NCI-H82 (cell line): ENCODE measurements at regions not wholly inside any gene's neighbourhood (a gene's known extent, or its start where the extent isn't known, plus 50 kb on each side); places are given as distances from the start of the nearest gene placed in this dataset.
"Not testable (repeated sequence)": the region's sequence is repeated elsewhere in the genome, so short reads cannot be mapped to it uniquely, and the experiment has no call there.

Source experiments
- DNase-seq: peaks from one replicate; lab custom pipeline; 2025; lab: John Stamatoyannopoulos, UW

DNA sequence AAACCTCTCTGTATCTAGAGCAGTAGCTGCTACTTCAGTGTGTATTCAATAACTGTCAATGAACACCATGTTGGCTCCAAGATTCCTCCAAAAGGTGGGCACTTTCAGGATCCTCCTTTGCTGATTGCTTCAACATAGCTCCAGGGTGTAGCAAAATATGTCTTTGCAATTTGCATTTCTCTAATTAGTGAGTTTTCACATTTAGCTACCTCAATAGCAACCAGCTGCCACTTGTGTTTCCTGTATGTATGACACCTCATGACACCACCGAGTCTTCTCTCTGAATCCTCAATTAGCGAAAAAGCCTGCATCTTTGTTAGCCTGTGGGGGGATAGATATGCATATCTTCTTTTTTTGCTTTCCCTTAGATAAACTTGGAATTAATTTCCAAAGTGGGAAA is 898.3 kb upstream of the FAT3 start:
- no peak for DNase-seq

DNA sequence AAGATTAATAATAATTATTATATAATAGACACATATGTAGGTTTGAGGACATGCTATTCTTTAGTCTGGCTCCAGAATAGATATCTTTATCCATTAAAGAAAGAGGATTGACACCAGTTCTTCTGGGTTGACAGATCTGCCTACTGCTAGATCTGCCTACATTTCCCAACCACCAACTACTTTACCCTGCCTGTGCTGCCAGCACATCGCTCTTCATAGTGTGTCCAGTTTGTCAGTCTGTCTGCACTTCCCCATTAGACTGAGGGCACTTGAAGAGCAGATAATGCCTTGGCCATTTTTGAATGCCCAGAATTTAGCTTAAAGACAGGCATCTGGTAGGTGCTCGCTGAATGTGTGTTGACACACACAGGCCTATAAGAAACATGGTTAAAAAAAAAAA is 910.1 kb upstream of the FAT3 start:
- DNase-seq: no peak

DNA sequence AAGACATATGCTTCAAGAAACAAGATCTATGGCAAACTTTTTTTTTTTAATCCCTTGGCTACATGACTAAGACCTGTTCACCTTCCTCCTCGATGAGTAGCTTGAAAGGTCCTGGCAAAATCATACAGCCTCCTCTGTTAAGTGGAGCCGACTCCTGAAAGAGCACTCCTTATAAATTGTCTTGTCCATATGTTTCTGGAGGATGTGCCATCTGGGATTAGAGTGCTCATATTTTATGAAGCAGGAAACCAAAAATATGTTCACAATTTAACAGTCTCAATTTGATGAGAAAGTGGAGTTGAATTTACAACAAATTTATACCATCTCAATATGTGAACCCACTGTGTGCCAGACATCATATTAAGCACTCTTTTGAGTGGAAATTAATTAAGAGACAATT is 912.1 kb upstream of the FAT3 start:
- DNase-seq: peak; percentile 39

DNA sequence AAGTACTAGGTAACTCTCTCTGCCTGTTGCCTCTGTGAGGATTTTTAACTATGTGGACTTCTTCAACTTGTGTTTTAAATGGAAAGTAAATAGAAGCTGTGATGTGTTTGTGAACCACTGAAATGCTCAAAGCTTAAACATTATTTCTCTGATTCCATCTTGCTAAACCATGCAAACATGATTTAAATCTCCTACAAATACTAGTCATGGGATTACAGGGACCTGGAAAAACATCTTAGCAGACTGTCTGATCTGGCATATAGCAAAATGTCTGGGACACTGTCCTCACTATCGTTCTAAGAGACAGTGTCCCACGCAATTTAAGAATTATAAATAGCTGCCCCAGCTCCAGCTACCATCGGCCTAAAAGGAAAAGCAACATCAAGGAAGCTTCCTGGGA is 914.5 kb upstream of the FAT3 start:
- DNase-seq: no peak

DNA sequence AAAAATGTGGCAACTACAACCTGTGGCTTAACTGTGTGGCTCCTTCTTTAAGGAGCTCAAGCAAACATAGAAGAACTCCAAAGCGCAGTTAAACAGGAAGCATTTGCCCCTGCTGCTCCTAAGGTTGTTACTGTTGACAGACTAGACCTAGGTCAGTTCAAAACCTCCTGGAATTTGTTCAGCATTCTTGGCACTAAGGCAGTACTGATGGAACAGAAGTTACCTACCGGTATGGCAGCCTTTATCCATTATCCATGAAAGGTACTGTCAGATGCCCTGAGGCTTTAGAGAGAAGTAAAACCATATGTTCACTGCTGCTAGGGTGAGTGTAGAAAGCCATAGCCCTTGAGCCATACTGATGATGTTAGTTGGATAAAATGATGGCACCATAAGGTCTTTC is 916.5 kb upstream of the FAT3 start:
- DNase-seq: peak; percentile 67

DNA sequence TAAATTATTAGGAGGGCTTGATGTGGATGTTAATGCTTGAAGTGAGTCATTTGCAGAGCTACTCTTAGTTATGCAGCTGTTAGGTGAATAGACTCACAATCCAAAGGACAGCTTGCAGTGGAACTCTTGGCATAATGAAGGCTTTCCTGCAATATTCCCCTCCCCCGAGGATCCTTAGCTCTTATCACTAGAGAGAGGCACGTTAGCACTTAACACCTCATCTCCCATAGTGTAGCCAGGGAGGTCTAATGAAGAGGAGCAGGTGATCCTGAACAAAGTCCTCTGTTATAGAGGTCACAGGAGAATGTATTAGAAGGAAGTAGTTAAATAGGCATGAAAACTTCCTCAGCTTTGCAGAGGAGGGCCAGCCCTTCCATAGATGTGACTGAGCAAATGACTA is 919.2 kb upstream of the FAT3 start:
- peak; percentile 47 for DNase-seq

DNA sequence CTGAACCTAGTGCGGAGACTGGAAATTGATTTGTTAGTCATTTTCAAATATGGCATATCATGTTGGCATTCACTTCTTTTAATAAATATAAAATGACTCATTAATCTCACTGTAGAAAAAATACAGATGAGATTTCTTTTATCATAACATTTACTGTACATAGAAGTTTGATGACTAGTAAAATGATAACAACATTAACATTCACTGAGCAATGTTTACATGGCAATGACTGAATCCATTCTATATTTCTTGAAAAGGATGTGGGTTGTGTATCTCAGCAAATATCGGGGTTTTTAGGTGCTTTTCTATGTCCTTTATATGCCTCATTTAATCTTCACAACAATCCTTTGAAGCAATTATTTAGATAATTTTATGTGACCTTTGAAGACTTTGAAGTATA is 920.9 kb upstream of the FAT3 start:
- no peak for DNase-seq

DNA sequence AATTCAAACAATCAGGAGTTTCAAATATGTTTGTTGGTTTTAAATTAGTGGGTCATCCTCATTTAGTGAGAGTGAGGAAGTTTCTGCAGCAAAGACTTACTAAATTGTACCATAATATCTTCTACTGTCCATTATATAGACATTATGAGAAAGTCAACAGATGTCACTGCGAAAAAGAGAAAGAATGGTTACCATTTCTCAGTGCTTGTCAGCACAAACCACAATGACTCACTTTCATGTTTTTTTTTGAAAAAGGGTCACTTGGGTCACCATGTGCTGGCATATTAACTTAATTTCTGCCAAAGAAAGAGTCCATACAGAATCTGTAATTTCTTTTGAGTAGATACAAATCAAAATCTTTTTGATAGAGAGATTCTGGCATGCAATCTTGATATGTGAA is 924.6 kb upstream of the FAT3 start:
- DNase-seq: no peak

DNA sequence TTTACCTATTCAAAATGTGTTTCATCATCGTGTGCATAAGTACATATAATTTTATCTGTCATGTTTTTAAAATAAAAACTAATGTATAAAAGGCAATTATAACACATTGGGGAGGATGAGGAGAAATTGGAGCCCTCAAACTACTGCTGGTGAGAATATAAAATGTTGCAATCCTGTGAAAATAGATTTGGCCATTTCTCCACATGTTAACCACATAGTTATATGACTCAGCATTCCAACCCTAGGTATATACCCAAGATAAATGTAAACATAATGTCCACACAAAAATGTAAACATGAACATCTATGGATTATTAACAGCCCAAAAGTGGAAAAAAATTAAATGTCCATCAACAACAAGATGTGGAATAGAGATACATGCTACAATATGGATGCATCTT is 928.0 kb upstream of the FAT3 start:
- no peak for DNase-seq

DNA sequence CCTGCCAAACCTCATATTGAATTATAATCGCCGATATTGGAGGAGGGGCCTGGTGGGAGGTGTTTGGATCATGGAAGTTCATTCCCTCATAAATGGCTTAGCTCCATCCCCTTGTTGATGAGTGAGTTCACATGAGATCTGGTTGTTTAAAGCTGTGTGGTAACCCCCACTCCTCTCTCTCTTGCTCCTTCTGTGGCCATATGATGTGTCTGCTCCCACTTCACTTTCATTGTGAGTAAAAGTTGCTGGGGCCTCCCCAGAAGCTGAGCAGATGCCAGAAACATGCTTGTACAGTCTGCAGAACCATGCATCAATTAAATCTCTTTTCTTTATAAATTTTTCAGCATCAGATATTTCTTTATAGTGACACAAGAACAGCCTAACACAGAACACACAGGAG is 929.0 kb upstream of the FAT3 start:
- DNase-seq: peak; percentile 38

DNA sequence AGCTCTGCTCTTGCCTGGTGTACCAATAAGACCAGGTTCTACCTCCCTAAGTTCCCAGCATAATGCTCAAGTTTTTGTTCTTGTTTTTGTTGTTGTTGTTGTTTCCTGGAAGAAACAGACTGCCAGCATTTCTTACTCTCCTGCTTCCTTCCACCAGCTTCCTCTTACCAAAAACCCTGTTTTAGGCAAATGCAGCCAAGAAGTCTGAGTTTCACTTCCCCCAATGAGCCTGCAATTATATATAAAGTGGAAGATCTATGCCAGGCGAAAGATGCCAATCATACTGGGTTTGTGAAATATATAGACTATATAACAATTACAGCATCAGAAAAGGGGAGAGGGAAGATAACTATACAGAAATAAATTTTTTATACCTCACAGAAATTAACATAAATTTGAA is 931.5 kb upstream of the FAT3 start:
- DNase-seq: no peak

DNA sequence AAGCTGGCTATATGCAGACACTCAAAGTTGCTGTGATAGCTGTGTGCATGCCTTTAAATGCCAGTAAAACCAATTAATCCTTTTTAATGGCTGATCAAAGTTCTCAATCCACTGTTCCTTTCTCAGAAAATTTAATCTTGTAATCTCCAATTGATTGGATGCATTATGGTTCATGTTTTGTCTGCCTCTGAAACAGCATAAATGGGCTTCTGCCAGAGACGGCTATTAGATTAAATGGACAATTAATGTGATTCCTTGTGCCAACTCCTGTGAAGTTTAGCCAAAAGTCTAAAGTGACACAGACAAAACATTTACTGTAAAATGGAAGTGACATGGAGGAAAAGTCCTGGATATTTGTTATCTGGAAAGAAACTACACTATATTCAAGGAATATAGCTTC is 952.5 kb upstream of the FAT3 start:
- peak; percentile 64 for DNase-seq

DNA sequence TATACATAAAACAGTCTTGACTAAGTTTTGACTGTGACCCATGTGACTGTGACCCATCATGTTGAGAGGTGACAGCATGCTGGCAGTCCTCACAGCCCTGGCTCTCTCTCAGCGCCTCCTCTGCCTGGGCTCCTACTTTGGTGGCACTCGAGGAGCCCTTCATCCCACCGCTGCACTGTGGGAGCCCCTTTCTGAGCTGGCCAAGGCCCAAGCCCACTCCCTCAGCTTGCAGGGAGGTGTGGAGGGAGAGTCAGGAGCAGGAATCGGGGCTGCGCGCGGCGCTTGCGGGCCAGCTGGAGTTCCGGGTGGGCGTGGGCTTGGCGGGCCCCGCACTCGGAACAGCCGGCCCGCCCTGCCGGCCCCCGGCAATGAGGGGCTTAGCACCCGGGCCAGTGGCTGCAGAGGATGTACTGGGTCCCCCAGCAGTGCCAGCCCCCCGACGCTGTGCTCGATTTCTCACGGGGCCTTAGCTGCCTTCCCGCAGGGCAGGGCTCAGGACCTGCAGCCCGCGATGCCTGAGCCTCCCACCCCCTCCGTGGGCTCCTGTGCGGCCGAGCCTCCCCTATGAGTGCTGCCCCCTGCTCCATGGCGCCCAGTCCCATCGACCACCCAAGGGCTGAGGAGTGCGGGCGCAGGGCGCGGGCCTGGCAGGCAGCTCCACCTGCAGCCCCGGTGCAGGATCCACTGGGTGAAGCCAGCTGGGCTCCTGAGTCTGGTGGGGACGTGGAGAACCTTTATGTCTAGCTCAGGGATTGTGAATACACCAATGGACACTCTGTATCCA is 955.9 kb upstream of the FAT3 start:
- not testable (repeated sequence) for DNase-seq

DNA sequence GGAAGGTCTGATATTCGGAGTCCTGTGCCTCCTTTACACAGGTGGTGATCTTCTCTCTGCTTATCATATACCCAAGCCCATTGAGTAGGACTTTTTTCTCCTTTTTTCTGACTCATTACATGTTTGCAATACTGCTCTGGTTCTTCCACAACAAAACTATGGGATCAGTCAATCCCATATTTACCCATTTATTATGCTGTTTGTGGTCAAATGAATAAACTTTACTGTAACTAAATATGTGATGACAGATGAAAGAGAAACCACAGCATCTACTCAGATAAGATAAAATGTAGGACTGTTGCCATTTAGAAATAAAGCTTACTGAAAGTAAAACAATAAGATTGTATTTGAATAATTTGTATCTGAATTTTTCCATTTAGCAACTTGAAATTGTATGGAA is 958.7 kb upstream of the FAT3 start:
- no peak for DNase-seq

DNA sequence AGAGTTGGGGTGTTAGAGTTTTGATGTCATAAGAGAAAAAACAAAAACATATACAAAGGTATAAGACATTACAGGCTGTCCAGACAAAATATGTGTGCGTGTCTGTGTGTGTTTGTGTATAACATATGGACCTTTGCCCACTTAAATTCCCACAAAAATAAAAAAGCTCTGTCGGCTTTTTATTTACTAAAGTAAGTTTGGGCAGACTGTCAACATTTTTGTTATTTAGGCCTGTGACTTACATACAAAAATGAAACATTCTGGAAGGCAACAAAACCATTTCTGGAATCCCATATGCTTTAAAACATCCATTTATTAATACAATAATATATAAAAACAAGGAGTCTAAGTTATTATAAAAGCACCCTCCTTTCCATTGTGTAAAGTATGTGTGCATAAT is 960.1 kb upstream of the FAT3 start:
- DNase-seq: no peak

DNA sequence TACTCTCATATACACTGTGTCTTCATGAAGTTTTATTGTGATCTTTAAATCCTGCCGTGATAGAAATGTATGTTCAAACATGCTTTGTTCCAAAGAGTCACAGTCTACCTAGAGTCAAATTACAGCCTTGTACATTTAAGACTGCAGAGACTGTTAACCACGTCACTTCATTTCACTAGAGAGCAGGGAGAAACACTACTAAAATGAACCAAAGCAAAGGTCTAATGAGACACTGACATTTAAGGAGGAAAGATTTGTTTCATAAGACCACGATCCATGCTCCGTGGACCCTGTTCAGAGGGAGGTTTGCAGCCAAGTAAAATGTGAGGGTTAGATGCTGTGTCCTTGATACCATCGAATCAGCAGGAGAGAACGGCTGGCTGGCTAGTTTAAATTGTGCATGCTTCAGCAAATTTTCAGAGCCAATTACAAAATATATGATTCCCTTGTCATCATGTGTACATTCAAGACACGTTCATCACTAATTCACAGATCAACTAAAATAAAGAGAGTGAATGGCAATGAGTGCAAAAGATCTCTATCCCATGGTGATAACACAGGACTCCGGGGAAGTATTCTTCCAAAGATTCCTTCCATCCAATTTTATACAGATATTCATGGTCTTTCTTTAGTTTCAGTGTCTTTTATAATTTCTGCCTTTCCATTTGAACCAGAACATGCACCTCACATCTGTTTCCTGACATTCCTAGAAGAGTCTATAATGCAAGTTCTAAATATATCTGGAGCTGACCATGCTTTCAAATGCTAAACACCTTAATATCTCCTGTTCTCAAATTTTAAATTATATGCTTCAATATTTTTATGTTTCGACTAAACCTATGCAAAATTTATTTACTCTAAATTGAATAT is 960.9 kb upstream of the FAT3 start:
- DNase-seq: no peak

DNA sequence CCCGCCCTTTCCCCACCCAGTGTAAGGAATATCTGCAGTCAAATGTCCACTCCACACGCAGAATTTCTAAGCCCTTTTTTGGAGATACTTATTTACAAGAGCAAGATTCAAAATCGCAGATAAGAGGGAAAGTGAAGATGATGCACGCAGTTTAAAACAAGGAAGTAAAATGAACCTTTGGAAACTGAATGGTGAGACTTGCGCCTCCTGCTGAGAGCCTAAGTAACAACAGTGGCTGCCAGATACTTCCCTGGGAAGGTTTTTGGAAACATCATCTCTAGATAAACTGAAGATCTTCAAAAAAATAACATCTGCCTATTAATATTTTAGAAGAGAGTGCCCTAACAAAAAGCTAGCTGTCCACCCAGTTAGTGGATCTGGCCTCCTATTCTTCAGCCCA is 963.1 kb upstream of the FAT3 start:
- DNase-seq: no peak

DNA sequence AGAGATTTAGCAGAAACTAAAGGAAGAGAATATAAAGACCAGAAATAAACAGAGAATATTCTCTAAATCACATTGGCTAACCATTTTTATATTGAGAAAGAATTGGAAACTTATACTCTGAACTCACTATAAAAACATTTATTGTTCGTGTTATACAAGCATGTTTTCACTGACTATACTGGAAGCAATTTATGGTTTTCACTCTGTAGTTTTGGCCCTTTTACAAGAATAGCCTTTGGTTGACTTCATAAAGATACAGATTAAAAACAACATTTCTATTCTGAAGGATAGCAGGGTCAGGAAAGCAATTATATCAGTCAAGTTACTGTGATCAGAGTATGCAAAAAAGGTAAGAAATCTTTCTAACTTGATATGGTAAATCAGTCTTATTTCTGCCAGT is 965.7 kb upstream of the FAT3 start:
- no peak for DNase-seq

DNA sequence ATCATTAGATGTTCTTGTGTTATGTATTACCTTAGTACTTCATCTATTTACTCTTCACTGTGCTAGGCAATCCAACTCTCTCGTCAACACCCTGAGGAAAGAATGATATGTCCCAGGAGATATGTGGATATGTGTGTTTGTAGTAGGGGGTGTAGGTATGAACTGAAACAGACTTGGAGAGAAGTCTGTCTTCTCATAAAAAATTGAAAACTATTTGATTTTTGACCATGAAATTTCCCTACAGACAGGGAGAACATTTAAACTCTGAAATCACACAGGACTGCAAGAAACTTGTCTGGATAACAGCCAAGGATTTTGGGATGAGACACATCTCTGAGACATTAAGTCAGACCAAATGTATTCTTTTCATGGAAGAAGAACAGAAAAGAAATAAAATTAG is 967.0 kb upstream of the FAT3 start:
- DNase-seq: no peak

DNA sequence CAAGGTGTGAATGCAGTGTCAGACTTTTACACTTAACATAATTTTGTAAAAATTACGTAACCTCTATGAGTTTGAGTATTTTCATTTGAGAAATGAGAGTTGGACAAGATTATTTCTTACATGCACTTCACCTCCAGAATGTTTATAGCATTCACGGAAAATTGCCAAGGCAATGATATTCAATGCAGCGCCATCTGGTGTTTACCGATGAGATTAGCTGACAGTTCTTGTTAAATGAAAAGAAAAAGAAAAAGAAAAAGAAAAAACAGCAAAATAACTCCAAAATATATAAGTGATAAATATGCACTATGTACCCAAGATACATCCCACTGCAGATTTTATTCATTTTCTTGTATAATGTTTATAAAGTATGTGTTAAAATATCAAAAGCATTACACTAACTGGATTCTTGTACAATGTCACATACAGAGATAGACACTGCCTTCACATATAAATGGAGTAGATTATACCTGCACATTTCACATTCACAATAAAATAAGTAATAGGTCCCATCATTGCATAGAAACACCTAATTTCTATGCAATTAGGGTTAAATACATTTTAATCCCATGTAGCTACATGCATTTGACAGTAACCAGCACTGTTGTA is 976.3 kb upstream of the FAT3 start:
- DNase-seq: peak; percentile 65

DNA sequence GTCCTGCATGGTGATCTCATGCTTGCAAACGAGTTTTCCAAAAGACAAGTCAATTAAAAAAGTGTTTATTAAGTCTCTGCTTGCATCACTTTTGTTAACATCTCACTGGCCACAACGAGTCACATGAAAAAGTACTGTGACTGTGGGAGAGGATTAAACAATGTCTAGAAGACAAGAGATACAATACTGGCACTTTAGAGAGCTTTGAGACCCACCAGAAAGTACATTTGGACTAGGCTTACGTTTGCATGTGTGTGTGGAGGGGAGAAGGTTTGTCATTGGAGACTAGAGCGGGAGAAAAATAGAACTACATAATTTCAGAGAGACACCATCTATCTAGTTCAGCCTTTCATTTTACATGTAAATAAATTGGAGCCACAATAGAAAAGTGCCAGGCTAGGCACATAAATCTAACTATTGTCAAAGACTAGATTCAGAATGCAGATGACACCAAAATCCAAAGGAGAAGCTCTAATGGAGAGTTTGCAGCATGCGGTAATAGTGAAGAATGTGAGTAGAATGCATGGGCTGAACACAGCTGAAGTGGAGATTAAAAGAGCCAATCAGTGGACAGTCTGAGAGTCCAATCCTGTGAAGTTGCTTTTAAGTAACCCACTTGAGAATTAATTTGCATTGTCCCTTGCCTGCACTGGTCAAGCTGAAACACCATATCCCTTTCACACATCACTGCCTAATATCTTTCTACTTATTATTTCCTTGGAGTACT is 977.4 kb upstream of the FAT3 start:
- no peak for DNase-seq

DNA sequence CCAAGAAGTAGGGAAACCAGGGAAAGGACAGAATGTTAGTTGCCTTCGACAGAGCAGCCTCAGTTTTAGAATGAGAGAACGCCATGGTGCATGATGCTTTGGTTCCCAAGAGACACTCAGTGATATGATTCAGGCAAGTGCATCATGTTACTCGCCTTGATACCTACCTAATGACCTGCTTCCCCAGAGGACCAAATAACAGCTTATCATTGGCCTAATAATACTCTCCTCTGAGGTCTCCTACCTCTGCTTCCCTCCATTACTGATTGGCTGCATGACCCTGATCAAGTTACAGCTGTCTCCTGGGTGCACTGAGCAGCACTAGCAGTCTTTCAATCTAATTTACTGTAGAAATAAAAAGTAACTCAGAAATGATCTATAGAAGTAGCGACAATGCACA is 979.7 kb upstream of the FAT3 start:
- no peak for DNase-seq
